ENCODE measurements at regions not wholly inside any gene's neighbourhood (a gene's known extent, or its start where the extent isn't known, plus 50 kb on each side); places are given as distances from the start of the nearest gene placed in this dataset.

DNA sequence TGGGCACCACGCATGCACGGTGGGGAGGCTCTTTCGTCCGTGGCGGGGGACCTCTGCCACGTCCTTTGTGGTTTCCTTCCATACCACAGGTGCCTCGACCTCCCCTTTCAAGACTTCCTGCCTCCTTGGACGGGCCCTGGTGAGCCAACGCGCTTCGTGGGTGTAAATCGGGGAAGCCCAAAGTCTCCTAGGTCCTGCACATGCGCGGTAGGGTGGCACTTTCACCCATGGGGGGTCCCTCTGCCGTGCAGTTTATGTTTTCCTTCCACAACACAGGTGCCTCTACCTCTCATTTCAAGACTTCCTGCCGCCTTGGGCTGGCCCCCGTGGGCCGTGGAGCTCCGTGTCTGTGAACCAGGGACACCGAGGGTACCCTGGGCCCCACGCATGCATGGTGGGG, 349.7 kb downstream of the ALG10 start:
- TF ChIP-seq, protein P1, sequence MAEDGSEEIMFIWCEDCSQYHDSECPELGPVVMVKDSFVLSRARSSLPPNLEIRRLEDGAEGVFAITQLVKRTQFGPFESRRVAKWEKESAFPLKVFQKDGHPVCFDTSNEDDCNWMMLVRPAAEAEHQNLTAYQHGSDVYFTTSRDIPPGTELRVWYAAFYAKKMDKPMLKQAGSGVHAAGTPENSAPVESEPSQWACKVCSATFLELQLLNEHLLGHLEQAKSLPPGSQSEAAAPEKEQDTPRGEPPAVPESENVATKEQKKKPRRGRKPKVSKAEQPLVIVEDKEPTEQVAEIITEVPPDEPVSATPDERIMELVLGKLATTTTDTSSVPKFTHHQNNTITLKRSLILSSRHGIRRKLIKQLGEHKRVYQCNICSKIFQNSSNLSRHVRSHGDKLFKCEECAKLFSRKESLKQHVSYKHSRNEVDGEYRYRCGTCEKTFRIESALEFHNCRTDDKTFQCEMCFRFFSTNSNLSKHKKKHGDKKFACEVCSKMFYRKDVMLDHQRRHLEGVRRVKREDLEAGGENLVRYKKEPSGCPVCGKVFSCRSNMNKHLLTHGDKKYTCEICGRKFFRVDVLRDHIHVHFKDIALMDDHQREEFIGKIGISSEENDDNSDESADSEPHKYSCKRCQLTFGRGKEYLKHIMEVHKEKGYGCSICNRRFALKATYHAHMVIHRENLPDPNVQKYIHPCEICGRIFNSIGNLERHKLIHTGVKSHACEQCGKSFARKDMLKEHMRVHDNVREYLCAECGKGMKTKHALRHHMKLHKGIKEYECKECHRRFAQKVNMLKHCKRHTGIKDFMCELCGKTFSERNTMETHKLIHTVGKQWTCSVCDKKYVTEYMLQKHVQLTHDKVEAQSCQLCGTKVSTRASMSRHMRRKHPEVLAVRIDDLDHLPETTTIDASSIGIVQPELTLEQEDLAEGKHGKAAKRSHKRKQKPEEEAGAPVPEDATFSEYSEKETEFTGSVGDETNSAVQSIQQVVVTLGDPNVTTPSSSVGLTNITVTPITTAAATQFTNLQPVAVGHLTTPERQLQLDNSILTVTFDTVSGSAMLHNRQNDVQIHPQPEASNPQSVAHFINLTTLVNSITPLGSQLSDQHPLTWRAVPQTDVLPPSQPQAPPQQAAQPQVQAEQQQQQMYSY (CRISPR knock-in tag; IDR thresholded peaks at IDR 0.05): no peak
- no peak for TF ChIP-seq EZH2 (conservative IDR thresholded peaks at IDR 0.05; ENCODE audit: low read depth, low read length)
- TF ChIP-seq ZFP1 (CRISPR knock-in tag; IDR thresholded peaks at IDR 0.05): no peak
- TF ChIP-seq BHLHE40 (IDR thresholded peaks at IDR 0.05; ENCODE audit: low read length): no peak
- TF ChIP-seq STAG1 (CRISPR knock-in tag; IDR thresholded peaks at IDR 0.05): no peak
- no peak for TF ChIP-seq JUN (CRISPR knock-in tag; IDR thresholded peaks at IDR 0.05)
- no peak for TF ChIP-seq ZNF383 (CRISPR knock-in tag; IDR thresholded peaks at IDR 0.05; ENCODE audit: borderline replicate concordance)
- TF ChIP-seq, protein P2, sequence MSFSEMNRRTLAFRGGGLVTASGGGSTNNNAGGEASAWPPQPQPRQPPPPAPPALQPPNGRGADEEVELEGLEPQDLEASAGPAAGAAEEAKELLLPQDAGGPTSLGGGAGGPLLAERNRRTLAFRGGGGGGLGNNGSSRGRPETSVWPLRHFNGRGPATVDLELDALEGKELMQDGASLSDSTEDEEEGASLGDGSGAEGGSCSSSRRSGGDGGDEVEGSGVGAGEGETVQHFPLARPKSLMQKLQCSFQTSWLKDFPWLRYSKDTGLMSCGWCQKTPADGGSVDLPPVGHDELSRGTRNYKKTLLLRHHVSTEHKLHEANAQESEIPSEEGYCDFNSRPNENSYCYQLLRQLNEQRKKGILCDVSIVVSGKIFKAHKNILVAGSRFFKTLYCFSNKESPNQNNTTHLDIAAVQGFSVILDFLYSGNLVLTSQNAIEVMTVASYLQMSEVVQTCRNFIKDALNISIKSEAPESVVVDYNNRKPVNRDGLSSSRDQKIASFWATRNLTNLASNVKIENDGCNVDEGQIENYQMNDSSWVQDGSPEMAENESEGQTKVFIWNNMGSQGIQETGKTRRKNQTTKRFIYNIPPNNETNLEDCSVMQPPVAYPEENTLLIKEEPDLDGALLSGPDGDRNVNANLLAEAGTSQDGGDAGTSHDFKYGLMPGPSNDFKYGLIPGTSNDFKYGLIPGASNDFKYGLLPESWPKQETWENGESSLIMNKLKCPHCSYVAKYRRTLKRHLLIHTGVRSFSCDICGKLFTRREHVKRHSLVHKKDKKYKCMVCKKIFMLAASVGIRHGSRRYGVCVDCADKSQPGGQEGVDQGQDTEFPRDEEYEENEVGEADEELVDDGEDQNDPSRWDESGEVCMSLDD (CRISPR knock-in tag; IDR thresholded peaks at IDR 0.05; ENCODE audit: borderline replicate concordance): no peak
- TF ChIP-seq FOSL1 (CRISPR knock-in tag; IDR thresholded peaks at IDR 0.05; ENCODE audit: borderline replicate concordance): no peak
- TF ChIP-seq FOSL2 (CRISPR knock-in tag; IDR thresholded peaks at IDR 0.05): no peak
- TF ChIP-seq ZNF326 (CRISPR knock-in tag; IDR thresholded peaks at IDR 0.05; ENCODE audit: borderline replicate concordance): no peak
- TF ChIP-seq, protein P3, sequence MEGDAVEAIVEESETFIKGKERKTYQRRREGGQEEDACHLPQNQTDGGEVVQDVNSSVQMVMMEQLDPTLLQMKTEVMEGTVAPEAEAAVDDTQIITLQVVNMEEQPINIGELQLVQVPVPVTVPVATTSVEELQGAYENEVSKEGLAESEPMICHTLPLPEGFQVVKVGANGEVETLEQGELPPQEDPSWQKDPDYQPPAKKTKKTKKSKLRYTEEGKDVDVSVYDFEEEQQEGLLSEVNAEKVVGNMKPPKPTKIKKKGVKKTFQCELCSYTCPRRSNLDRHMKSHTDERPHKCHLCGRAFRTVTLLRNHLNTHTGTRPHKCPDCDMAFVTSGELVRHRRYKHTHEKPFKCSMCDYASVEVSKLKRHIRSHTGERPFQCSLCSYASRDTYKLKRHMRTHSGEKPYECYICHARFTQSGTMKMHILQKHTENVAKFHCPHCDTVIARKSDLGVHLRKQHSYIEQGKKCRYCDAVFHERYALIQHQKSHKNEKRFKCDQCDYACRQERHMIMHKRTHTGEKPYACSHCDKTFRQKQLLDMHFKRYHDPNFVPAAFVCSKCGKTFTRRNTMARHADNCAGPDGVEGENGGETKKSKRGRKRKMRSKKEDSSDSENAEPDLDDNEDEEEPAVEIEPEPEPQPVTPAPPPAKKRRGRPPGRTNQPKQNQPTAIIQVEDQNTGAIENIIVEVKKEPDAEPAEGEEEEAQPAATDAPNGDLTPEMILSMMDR (CRISPR knock-in tag; IDR thresholded peaks at IDR 0.05): no peak
- no peak for TF ChIP-seq MYC (CRISPR knock-in tag; IDR thresholded peaks at IDR 0.05; ENCODE audit: borderline replicate concordance)

Data from HepG2 (cell line).